ENCODE measurements at regions not wholly inside any gene's neighbourhood (a gene's known extent, or its start where the extent isn't known, plus 50 kb on each side); places are given as distances from the start of the nearest gene placed in this dataset.

DNA sequence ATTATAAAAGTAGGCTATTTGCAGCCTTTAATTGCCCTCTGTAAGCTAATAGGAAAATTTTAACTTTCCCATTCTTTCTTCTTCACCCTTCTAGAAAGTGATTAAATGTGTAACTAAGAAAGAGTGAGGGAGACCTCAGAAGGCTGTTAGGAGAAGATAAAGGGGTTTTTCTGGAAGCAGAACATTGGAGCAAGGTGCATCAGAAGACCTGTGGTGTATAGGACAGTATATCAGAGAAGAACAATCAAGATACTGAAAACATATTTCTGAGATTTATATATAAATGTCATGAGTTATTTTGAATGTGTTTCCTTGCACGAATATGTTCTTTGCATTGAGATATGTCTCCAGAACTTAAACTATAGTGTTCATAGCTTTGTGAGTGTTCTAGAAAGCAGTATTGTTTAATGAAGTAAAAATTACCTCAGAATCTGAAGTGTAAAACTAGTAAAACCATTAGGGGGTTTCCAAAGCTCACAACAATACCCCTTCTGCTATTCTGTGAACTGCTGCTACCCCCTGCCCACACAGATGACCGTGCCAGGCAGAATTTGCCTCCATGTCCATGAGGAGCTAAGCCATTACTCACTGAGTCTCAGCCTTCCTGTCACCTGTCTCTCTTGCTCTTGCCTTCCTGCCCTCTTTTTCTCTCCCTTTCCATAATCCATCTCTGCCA, 537.9 kb downstream of the EPHA4 start:
- H3K9me3 Mint-ChIP-seq (ENCODE audit: unreplicated experiment), result no peaks in the 10 kb centered on the region
- H3K4me3 Mint-ChIP-seq (ENCODE audit: unreplicated experiment), result no peak overlapping the region
- TF ChIP-seq, protein P1, sequence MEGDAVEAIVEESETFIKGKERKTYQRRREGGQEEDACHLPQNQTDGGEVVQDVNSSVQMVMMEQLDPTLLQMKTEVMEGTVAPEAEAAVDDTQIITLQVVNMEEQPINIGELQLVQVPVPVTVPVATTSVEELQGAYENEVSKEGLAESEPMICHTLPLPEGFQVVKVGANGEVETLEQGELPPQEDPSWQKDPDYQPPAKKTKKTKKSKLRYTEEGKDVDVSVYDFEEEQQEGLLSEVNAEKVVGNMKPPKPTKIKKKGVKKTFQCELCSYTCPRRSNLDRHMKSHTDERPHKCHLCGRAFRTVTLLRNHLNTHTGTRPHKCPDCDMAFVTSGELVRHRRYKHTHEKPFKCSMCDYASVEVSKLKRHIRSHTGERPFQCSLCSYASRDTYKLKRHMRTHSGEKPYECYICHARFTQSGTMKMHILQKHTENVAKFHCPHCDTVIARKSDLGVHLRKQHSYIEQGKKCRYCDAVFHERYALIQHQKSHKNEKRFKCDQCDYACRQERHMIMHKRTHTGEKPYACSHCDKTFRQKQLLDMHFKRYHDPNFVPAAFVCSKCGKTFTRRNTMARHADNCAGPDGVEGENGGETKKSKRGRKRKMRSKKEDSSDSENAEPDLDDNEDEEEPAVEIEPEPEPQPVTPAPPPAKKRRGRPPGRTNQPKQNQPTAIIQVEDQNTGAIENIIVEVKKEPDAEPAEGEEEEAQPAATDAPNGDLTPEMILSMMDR (IDR thresholded peaks at IDR 0.05; ENCODE audit: partially characterized antibody, unreplicated experiment), result no peak
- H3K27me3 Mint-ChIP-seq (ENCODE audit: unreplicated experiment), result no peaks in the 10 kb centered on the region
- DNase-seq, result no peak
- no peak overlapping the region for H3K27ac Mint-ChIP-seq (ENCODE audit: unreplicated experiment)
- no peaks in the 10 kb centered on the region for H3K4me1 Mint-ChIP-seq (ENCODE audit: low read depth, unreplicated experiment)
- no peaks in the 10 kb centered on the region for H3K36me3 Mint-ChIP-seq (ENCODE audit: unreplicated experiment)

DNA sequence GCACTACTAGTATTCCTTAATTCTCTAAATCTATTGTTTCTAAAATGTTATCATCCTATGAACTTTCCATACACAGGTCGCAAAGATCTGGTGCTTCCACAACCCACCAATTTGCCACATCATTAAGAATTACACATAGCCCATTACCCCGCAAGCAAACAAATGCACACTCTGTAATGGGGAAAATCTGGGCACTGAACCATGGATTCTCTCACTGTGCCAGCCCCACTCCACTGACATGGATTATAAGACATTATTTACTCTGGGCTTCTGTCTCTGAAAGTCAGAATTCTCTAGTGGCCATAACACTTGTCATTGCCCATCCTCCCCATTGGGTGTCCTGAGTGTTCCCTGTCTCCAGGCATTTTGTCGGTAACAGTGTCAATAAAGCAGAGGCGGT, 537.1 kb downstream of the EPHA4 start:
- Mint-ChIP-seq H3K4me1 (ENCODE audit: low read depth, unreplicated experiment) (no peaks in the 10 kb centered on the region), H3K27ac (ENCODE audit: unreplicated experiment) (no peak overlapping the region), H3K27me3 (ENCODE audit: unreplicated experiment) (no peaks in the 10 kb centered on the region), H3K36me3 (ENCODE audit: unreplicated experiment) (no peaks in the 10 kb centered on the region), H3K4me3 (ENCODE audit: unreplicated experiment) (no peak overlapping the region), H3K9me3 (ENCODE audit: unreplicated experiment) (no peaks in the 10 kb centered on the region)
- no peak for DNase-seq
- TF ChIP-seq, protein P1 (IDR thresholded peaks at IDR 0.05; ENCODE audit: partially characterized antibody, unreplicated experiment), result no peak

DNA sequence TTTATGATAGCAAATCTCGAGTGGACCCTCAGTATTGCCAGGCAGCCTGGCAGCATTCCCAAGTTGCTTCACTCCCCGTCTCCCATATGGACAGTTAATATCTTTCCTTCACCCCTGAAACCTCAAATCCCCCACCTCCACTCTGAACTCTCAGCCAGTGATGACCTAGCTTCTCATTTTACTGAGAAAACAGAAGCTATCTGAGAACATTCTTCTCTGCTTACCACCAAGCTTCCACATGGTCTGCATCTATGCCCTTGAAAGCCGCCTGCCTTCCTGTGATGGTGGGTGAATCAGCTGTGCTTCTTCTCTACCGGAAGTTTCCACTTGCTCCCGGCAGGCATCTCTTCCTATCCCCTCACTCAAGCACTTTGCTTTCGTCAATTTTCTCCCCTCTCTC, 529.2 kb downstream of the EPHA4 start:
- TF ChIP-seq, protein P1 (IDR thresholded peaks at IDR 0.05; ENCODE audit: partially characterized antibody, unreplicated experiment), result no peak
- Mint-ChIP-seq H3K9me3 (ENCODE audit: unreplicated experiment) (no peaks in the 10 kb centered on the region), H3K36me3 (ENCODE audit: unreplicated experiment) (no peaks in the 10 kb centered on the region), H3K4me1 (ENCODE audit: low read depth, unreplicated experiment) (no peaks in the 10 kb centered on the region), H3K27ac (ENCODE audit: unreplicated experiment) (no peak overlapping the region), H3K4me3 (ENCODE audit: unreplicated experiment) (no peak overlapping the region), H3K27me3 (ENCODE audit: unreplicated experiment) (no peaks in the 10 kb centered on the region)
- no peak for DNase-seq

DNA sequence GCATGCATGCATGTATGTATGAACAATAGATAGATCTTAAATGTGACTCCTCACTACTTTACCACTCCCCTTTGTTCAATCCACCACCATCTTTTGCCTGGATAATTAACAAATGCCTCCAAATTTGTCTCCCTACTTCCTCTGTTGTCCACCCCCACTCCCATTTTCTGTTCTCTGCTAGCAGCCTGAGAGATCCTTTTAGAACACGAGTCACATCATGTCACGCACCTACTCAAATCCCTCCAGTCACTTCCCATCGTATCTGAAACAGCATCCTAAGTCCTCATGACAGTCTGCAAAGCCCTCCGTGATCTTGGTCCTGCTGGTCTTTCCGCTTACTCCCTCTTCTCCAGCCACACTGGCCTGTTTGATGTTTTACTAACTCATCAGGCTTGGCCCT, 527.3 kb downstream of the EPHA4 start:
- no peak overlapping the region for H3K4me3 Mint-ChIP-seq (ENCODE audit: unreplicated experiment)
- TF ChIP-seq, protein P1 (IDR thresholded peaks at IDR 0.05; ENCODE audit: partially characterized antibody, unreplicated experiment), result no peak
- H3K27me3 Mint-ChIP-seq (ENCODE audit: unreplicated experiment), result no peaks in the 10 kb centered on the region
- DNase-seq, result no peak
- H3K36me3 Mint-ChIP-seq (ENCODE audit: unreplicated experiment), result no peaks in the 10 kb centered on the region
- no peak overlapping the region for H3K27ac Mint-ChIP-seq (ENCODE audit: unreplicated experiment)
- H3K4me1 Mint-ChIP-seq (ENCODE audit: low read depth, unreplicated experiment), result peaks cover under 1% of the 10 kb centered on the region
- H3K9me3 Mint-ChIP-seq (ENCODE audit: unreplicated experiment), result no peaks in the 10 kb centered on the region

DNA sequence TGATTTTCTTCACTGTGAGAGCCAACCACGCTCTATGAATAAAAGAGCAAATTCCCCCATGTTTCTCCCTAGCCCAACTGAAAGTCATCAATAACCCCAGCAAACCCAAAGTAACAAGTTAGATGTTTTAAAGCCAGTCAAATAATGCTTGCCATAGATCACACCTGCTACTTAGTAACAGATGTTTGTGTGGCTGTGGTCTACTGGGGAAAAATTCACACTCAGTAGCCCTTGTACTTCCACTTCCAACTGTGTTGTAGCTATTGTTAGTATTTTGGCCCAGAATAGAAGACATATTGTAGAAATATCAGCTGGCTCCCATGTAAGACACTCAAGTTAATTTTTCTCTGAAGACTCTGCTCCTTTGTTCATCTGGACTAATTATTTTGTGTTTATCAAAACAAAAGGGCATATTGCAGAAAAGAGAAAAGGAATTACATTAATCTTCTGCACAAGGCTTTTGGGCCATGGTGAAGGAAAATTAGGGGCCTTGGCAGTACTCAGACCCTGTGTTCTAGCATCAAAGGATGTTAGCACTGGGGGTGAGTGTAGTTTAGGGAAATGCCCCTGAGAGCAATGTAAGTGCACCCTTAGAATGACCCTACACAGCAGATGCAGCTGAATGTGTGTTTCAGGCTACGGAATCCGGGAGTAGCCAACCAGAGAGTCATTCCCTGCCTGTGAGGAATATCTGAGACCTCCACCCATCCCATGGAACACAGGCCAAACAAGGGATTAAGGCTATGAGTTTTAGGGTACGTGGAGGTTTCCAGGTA, 521.9 kb downstream of the EPHA4 start:
- no peak overlapping the region for H3K27ac Mint-ChIP-seq (ENCODE audit: unreplicated experiment)
- no peaks in the 10 kb centered on the region for H3K36me3 Mint-ChIP-seq (ENCODE audit: unreplicated experiment)
- no peak for DNase-seq
- H3K27me3 Mint-ChIP-seq (ENCODE audit: unreplicated experiment), result no peaks in the 10 kb centered on the region
- H3K9me3 Mint-ChIP-seq (ENCODE audit: unreplicated experiment), result no peaks in the 10 kb centered on the region
- H3K4me1 Mint-ChIP-seq (ENCODE audit: low read depth, unreplicated experiment), result peaks cover 3% of the 10 kb centered on the region
- TF ChIP-seq, protein P1 (IDR thresholded peaks at IDR 0.05; ENCODE audit: partially characterized antibody, unreplicated experiment), result no peak
- no peak overlapping the region for H3K4me3 Mint-ChIP-seq (ENCODE audit: unreplicated experiment)
